Right hindlimb (tissue), 1 donor: ENCODE measurements at regions not wholly inside any gene's neighbourhood (a gene's known extent, or its start where the extent isn't known, plus 50 kb on each side); places are given as distances from the start of the nearest gene placed in this dataset.
A peak's percentile ranks its signal among the peaks of the same experiment; 100 is the strongest.

Source experiments
- DNase-seq: peaks from one replicate; pipeline ENCODE4 v3.0.0-alpha.2; 2018

- no peak for DNase-seq
These were observed 340.5 kb upstream of the ANO3 start for GRCh38 chr11:25991476-25991875.

- peak; percentile 61 for DNase-seq
These were observed 339.6 kb upstream of the ANO3 start for GRCh38 chr11:25992294-25992693.

DNA sequence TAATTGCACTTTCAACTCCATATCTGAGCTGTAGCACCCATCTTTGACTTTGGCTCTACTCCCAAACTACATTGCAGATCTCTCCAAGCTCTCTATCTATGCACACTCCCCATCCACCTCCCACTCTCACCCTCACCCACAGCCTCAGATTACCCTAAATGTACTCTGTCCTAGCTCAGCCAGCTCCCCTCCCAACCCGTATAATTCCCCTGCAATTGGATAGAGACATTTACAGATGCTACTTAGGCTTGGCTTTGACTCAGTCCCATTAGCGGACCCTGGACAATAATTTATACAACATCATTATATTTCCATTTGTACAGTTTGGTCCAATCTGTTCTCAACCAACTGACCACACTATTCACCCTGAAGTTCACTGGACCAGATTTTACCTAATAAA, 338.9 kb upstream of the ANO3 start:
- peak; percentile 42 for DNase-seq

GRCh38 chr11:26011474-26011873, 320.5 kb upstream of the ANO3 start:
- DNase-seq: no peak

- no peak for DNase-seq
These were observed 317.3 kb upstream of the ANO3 start for GRCh38 chr11:26014456-26015115.

GRCh38 chr11:26017322-26017860, 314.5 kb upstream of the ANO3 start:
- DNase-seq: no peak

DNA sequence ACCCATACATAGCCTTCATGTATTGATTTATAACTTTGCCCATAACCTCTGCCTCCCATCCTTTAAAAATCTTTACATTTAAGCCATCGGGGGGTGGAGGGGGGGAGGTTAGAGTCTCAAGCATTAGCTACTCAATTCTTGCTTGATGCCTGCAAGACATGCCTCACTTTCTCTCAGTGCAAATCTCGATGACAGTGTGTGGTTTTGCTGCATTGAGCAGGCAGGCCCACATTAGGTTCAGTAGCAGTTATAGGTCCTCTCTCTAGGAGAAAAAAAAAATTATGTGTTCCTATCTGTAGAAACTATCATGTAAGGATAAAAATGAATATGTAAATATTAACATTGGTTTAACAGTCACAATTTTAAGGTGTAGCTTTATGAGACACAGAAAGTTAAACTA, 314.0 kb upstream of the ANO3 start:
- DNase-seq: no peak

DNA sequence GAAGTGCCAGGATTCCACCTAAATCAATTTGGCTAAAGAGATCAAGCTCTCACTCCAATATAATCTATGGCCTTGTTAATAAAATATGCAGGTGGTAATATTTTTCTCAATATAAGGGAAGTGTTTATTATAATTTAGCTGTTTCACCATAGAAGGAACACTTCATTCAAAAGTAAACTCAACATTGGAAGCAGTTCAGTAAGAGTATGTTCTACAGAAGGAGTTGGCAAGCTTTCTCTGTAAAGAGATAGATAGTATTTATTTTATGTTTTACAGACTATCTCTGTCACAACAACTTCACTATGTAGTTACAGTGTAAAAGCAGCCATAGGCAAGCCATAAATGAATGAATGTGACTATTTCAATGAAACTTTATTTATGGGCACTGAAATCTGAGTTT, 313.6 kb upstream of the ANO3 start:
- DNase-seq: no peak

GRCh38 chr11:26019386-26019785, 312.5 kb upstream of the ANO3 start:
- no peak for DNase-seq

- no peak for DNase-seq
These were observed 310.9 kb upstream of the ANO3 start for GRCh38 chr11:26021017-26021416.

- no peak for DNase-seq
These were observed 308.9 kb upstream of the ANO3 start for GRCh38 chr11:26023057-26023456.

- no peak for DNase-seq
These were observed 306.3 kb upstream of the ANO3 start for GRCh38 chr11:26025676-26026075.

DNA sequence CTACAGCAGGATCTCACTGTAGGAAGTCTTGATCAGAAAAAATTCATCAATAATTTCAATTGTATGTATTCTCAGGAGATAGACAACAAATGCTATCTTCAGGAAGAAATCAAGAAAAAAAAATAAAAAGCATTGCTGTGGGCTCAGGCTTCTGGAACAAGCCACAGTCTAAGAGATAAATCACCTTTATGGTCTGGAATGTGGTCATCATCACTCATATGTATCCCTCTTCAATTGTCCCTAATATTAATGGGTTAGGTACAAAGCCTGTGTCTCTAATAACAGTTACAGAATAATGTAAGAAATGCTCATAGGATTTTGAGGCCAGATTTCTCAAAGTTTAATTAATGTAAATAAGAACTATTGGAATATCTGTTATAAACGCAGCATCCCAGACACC, 305.9 kb upstream of the ANO3 start:
- no peak for DNase-seq

GRCh38 chr11:26027887-26028286, 304.0 kb upstream of the ANO3 start:
- no peak for DNase-seq

- DNase-seq: no peak
These were observed 303.5 kb upstream of the ANO3 start for GRCh38 chr11:26028393-26028911.

DNA sequence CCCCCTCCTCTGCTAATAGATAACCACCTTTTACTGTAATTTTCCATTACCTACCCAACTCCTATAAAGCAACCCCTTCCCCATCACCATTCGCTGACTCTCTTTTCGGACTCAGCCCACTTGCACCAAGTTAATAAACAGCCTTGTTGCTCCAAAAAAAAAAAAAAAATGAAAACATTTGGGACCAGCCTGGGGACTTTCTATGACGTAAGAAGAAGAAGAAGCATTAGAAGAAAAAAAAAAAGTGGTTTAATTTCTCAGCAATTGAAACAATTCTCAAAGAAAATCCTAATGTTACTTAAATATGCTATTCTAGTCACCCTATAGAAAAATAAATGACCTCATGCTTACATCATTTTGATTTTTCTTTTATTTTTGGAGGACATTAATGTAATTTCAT, 301.5 kb upstream of the ANO3 start:
- no peak for DNase-seq

GRCh38 chr11:26032241-26032640, 299.7 kb upstream of the ANO3 start:
- no peak for DNase-seq

GRCh38 chr11:26035696-26036095, 296.2 kb upstream of the ANO3 start:
- no peak for DNase-seq

DNA sequence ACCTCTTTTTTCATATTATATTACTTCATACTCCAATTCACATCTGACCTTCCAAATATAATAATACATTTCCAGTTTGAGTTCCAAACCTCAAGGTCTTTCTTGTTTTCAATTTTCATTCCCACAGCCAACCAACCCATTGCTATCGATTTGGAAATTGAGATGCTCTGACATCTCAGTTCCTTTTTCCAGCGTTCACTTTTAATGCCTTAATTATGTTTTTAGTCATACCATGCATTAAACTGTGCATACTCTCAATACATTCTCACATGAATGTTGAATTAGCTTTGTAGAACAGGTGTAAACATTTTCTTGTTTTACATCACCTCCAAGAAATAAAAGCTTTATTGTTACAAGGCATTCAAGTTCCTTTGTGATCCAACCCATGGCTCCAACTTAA, 294.2 kb upstream of the ANO3 start:
- DNase-seq: no peak

DNA sequence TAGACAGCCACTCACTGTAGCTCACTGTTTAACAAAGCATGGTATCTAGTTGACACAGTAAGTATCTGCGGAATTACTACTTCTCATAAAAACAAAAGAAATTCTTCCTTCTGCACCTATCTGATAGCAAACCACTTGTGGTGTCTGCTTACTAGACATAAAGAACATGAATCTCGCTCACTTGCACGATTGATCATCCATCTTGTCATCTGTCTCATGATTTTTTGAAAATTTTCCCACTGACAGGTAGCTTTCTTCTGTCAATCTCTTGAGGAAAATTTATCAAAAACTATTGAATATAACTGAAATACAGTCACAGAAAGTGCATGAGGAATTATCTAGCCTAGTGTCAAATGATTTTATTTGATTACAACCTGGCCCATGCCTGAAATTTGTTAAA, 291.6 kb upstream of the ANO3 start:
- DNase-seq: no peak

- DNase-seq: no peak
These were observed 289.8 kb upstream of the ANO3 start for GRCh38 chr11:26042113-26042512.

DNA sequence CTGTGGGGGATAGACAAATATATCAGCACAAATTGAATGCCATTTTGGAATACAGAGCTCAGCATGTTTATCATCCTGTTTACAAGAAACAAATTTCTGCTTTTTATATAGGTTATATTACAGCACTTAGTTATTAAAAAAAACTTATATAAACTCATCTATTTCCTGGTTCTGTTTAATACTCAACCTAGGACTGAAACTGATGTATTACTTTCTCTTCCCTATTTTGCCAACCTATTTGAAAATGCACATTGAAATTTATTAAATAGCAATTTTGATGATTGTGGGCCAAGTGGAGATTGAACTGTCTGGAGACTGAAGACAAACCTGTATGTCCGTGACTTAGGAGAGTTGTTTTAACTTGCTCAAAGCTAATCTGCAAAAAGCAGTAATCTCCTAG, 288.3 kb upstream of the ANO3 start:
- DNase-seq: no peak

GRCh38 chr11:26044389-26044788, 287.5 kb upstream of the ANO3 start:
- DNase-seq: no peak

- no peak for DNase-seq
These were observed 286.8 kb upstream of the ANO3 start for GRCh38 chr11:26045082-26045481.

GRCh38 chr11:26048271-26048670, 283.7 kb upstream of the ANO3 start:
- no peak for DNase-seq
